AG20443 (cell line): ENCODE measurements at regions not wholly inside any gene's neighbourhood (a gene's known extent, or its start where the extent isn't known, plus 50 kb on each side); places are given as distances from the start of the nearest gene placed in this dataset.

Source experiments
- DNase-seq: peaks from one replicate; pipeline ENCODE4 v3.0.0; 2012; ENCODE audit warnings: low spot score, mixed read lengths

- peak; percentile 74 for DNase-seq
Observed at GRCh38 chr18:68623342-68623741, 91.6 kb downstream of the TMX3 start.

GRCh38 chr18:68611311-68611710, 103.6 kb downstream of the TMX3 start:
- DNase-seq, result no peak

GRCh38 chr18:68608851-68609490, 105.9 kb downstream of the TMX3 start:
- DNase-seq, result no peak

GRCh38 chr18:68607852-68608251, 107.1 kb downstream of the TMX3 start:
- DNase-seq, result no peak

GRCh38 chr18:68604256-68604655, 110.7 kb downstream of the TMX3 start:
- peak; percentile 23 for DNase-seq

- no peak for DNase-seq
Observed at GRCh38 chr18:68596016-68596415, 118.9 kb downstream of the TMX3 start.

- DNase-seq, result no peak
Observed at GRCh38 chr18:68588169-68588568, 126.7 kb downstream of the TMX3 start.

- DNase-seq, result no peak
Observed at GRCh38 chr18:68583685-68584084, 131.2 kb downstream of the TMX3 start.

- DNase-seq, result no peak
Observed at GRCh38 chr18:68574311-68574710, 140.6 kb downstream of the TMX3 start.

GRCh38 chr18:68569936-68570335, 145.0 kb downstream of the TMX3 start:
- no peak for DNase-seq

GRCh38 chr18:68568364-68569155, 146.3 kb downstream of the TMX3 start:
- no peak for DNase-seq

GRCh38 chr18:68566991-68567390, 147.9 kb downstream of the TMX3 start:
- DNase-seq, result no peak

- peak; percentile 16 for DNase-seq
Observed at GRCh38 chr18:68564961-68565360, 149.9 kb downstream of the TMX3 start.

- no peak for DNase-seq
Observed at GRCh38 chr18:68564351-68564750, 150.6 kb downstream of the TMX3 start.

- no peak for DNase-seq
Observed at GRCh38 chr18:68560128-68560527, 154.8 kb downstream of the TMX3 start.

- DNase-seq, result no peak
Observed at GRCh38 chr18:68557183-68557582, 157.7 kb downstream of the TMX3 start.

- DNase-seq, result no peak
Observed at GRCh38 chr18:68555879-68556301, 159.0 kb downstream of the TMX3 start.

- peak; percentile 15 for DNase-seq
Observed at GRCh38 chr18:68548904-68549870, 165.7 kb downstream of the TMX3 start.

- DNase-seq, result no peak
Observed at GRCh38 chr18:68543344-68543743, 171.6 kb downstream of the TMX3 start.

GRCh38 chr18:68542846-68543245, 172.1 kb downstream of the TMX3 start:
- no peak for DNase-seq

GRCh38 chr18:68533641-68534040, 181.3 kb downstream of the TMX3 start:
- no peak for DNase-seq

- DNase-seq, result no peak
Observed at GRCh38 chr18:68532328-68532885, 182.5 kb downstream of the TMX3 start.
